ENCODE measurements at regions not wholly inside any gene's neighbourhood (a gene's known extent, or its start where the extent isn't known, plus 50 kb on each side); places are given as distances from the start of the nearest gene placed in this dataset.

DNA sequence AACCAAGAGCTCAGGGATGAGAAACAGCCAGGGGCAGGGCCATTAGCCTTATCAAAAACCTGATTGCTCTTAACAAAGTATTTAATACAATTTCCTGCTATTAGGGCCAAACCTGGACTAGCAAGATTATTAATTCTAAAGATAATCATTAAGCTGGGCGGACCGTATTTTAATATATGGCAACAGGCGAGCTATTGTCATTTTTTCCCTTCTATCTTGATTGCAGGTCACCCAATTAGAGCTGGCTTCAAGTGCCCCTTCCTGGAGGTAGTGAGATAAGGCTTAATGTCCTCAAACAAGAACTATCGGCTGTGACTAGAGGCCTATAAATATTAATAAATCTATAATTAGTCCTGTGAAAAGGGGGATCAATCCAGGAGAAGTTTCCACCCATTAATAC is 66.0 kb upstream of the BLCAP start:
- H3K27me3 Mint-ChIP-seq = peaks cover 12 to 65% (median 35%) of the 10 kb centered on the region in 5 donors
- no peak for DNase-seq
- ATAC-seq = no peak
- H3K36me3 Mint-ChIP-seq = peaks cover 0 to 3% (median 0%) of the 10 kb centered on the region in 3 donors
- H3K4me3 Mint-ChIP-seq = no peak overlapping the region
- no peak overlapping the region for H3K27ac Mint-ChIP-seq
- H3K4me1 Mint-ChIP-seq = no peaks in the 10 kb centered on the region
- peaks cover 0 to under 1% (median 0%) of the 10 kb centered on the region in 9 donors for H3K9me3 Mint-ChIP-seq
- POLR2A ChIA-PET = no interaction called here

- Mint-ChIP-seq H3K4me1 (no peaks in the 10 kb centered on the region), H3K4me3 (no peak overlapping the region)
- POLR2A ChIA-PET = no interaction called here
Observed at GRCh38 chr20:37590938-37591490, 63.3 kb upstream of the BLCAP start.

GRCh38 chr20:37586078-37586477 is 58.4 kb upstream of the BLCAP start:
- no peak for ATAC-seq
- no peak for DNase-seq
- Mint-ChIP-seq H3K27ac (no peak overlapping the region), H3K4me3 (no peak overlapping the region), H3K4me1 (no peaks in the 10 kb centered on the region), H3K36me3 (peaks cover 0 to 24% (median 0%) of the 10 kb centered on the region in 3 donors), H3K27me3 (peaks cover 22 to 41% (median 35%) of the 10 kb centered on the region in 5 donors), H3K9me3 (peaks cover 0 to 29% (median 13%) of the 10 kb centered on the region in 9 donors)
- POLR2A ChIA-PET = no interaction called here

More at GRCh38 chr20:37590938-37591490, 63.3 kb upstream of the BLCAP start:
- no peak for ATAC-seq
- H3K27me3 Mint-ChIP-seq = peaks cover 13 to 45% (median 30%) of the 10 kb centered on the region in 5 donors
- peaks cover 0 to 10% (median 0%) of the 10 kb centered on the region in 3 donors for H3K36me3 Mint-ChIP-seq
- H3K27ac Mint-ChIP-seq = no peak overlapping the region
- DNase-seq = no peak
- peaks cover 0 to 20% (median 8%) of the 10 kb centered on the region in 9 donors for H3K9me3 Mint-ChIP-seq

DNA sequence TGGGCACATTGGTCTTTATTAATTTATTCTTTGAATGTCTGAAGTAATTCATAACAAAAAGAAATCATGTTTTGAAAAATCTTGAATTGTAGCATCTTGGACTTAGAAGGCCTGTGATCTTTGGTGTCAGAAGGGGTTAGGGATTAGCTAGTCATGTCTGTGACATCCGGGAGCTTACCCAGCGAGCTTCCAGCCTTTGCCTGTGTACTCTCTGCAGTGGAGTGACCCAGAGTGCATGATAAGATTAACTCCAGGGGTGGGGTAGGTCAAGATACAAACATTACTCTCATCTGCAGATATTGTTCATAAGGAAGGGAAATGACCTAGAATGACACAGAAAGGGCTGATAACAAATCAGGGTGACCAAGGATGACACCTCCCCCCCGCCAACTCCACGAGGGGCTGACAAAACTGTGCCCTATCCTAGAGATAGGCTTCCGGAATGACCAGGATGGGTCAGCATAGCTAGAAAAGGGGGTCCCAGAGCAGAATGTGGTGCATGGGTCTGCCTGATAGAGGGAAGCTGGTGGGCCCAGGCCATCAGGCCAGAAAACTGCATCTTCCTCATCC is 56.6 kb upstream of the BLCAP start:
- DNase-seq (no peak), ATAC-seq (no peak)
- Mint-ChIP-seq H3K36me3 (peaks cover 0 to 24% (median 0%) of the 10 kb centered on the region in 3 donors), H3K27ac (no peak overlapping the region), H3K9me3 (peaks cover 0 to 29% (median 13%) of the 10 kb centered on the region in 9 donors), H3K27me3 (peaks cover 31 to 52% (median 37%) of the 10 kb centered on the region in 5 donors), H3K4me3 (no peak overlapping the region), H3K4me1 (no peaks in the 10 kb centered on the region)
- POLR2A ChIA-PET = no interaction called here

DNA sequence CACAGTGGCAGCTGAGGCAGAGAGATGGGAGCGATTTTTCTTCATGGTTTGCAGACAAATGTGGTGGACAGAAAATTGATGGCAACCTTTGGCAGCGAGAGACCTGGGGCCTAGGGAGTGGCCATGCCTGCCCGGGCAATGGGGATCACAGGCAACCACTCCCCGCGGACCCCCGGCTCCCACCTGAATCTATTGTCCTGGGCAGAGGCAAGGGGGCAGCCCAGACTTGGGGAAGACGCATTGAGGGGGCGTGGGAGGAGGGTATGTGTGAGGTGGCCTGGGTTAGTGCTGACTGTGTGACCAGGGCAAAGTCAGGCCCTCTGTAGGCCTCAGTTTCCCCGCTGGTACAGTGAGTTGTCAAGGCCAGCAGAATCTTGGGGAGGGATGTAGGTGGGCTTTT is 53.6 kb upstream of the BLCAP start:
- no peak overlapping the region for H3K4me3 Mint-ChIP-seq
- POLR2A ChIA-PET = no interaction called here
- peaks cover 0 to 16% (median 0%) of the 10 kb centered on the region in 3 donors for H3K36me3 Mint-ChIP-seq
- peaks cover 0 to 11% (median 7%) of the 10 kb centered on the region in 9 donors for H3K9me3 Mint-ChIP-seq
- no peak for DNase-seq
- ATAC-seq = no peak
- H3K27ac Mint-ChIP-seq = no peak overlapping the region
- H3K27me3 Mint-ChIP-seq = peaks cover 28 to 68% (median 45%) of the 10 kb centered on the region in 5 donors
- peaks cover 0 to 10% (median 0%) of the 10 kb centered on the region in 4 donors for H3K4me1 Mint-ChIP-seq

- peaks cover 0 to 5% (median 0%) of the 10 kb centered on the region in 3 donors for H3K36me3 Mint-ChIP-seq
- peaks cover 0 to 10% (median 0%) of the 10 kb centered on the region in 4 donors for H3K4me1 Mint-ChIP-seq
- ATAC-seq (no peak), DNase-seq (no peak)
- H3K27ac Mint-ChIP-seq = no peak overlapping the region
- peaks cover 26 to 69% (median 42%) of the 10 kb centered on the region in 5 donors for H3K27me3 Mint-ChIP-seq
- H3K9me3 Mint-ChIP-seq = peaks cover 0 to 2% (median 0%) of the 10 kb centered on the region in 9 donors
- POLR2A ChIA-PET = no interaction called here
- no peak overlapping the region for H3K4me3 Mint-ChIP-seq
Observed at GRCh38 chr20:37580069-37580468, 52.4 kb upstream of the BLCAP start.

- ATAC-seq (no peak), DNase-seq (no peak)
- H3K36me3 Mint-ChIP-seq = peaks cover 0 to 5% (median 0%) of the 10 kb centered on the region in 3 donors
- H3K4me3 Mint-ChIP-seq = no peak overlapping the region
- POLR2A ChIA-PET = no interaction called here
- H3K9me3 Mint-ChIP-seq = no peaks in the 10 kb centered on the region
- peaks cover 22 to 62% (median 33%) of the 10 kb centered on the region in 5 donors for H3K27me3 Mint-ChIP-seq
- peaks cover 0 to 10% (median 0%) of the 10 kb centered on the region in 4 donors for H3K4me1 Mint-ChIP-seq
- H3K27ac Mint-ChIP-seq = no peak overlapping the region
Observed at GRCh38 chr20:37579106-37579505, 51.4 kb upstream of the BLCAP start.

DNA sequence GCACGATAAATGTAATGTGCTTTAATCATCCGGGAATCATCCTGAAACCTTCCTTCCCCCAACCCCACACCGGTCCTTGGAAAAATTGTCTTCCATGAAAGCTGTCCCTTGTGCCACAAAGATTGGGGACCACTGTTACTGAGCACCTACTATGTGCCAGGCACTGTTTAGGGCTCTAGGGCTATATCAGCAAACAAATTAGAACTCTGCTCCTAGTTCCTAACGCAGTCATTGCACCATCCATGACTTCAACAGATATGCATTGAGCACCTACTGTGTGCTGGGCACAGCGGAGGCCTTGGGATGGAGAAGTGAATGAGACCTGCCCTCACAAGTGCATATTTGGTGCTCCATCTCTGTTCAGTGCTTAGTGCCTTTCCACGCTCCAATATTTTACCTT is 50.3 kb upstream of the BLCAP start:
- Mint-ChIP-seq H3K27ac (no peak overlapping the region), H3K4me1 (peaks cover 0 to 10% (median 0%) of the 10 kb centered on the region in 4 donors), H3K27me3 (peaks cover 26 to 67% (median 42%) of the 10 kb centered on the region in 5 donors), H3K9me3 (peaks cover 0 to 6% (median 0%) of the 10 kb centered on the region in 9 donors), H3K36me3 (peaks cover 0 to 5% (median 0%) of the 10 kb centered on the region in 3 donors), H3K4me3 (no peak overlapping the region)
- POLR2A ChIA-PET = no interaction called here
- ATAC-seq (no peak), DNase-seq (no peak)
